ENCODE measurements at regions not wholly inside any gene's neighbourhood (a gene's known extent, or its start where the extent isn't known, plus 50 kb on each side); places are given as distances from the start of the nearest gene placed in this dataset.
A peak's percentile ranks its signal among the peaks of the same experiment; 100 is the strongest.

DNA sequence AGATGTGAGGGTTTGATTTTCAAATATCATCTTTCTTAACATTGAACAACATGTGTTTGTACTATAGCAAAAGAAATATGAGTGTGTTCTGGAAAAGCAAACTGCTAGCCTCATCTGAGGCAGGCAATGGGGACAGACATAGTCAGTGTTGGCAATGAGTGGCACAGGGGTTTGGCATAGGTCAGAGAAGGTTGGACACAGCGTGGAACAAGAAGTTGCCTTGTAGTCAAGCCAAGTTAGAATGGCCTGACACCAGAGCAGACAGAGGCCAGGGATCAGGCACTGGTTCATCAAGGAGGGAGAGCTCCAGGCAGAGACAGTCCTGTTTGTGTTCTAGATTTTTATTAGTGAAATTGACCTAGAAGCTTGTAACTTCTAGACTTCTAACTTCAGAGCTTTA, 100.8 kb upstream of the TANK start (continued):
- TF ChIP-seq, protein P1, sequence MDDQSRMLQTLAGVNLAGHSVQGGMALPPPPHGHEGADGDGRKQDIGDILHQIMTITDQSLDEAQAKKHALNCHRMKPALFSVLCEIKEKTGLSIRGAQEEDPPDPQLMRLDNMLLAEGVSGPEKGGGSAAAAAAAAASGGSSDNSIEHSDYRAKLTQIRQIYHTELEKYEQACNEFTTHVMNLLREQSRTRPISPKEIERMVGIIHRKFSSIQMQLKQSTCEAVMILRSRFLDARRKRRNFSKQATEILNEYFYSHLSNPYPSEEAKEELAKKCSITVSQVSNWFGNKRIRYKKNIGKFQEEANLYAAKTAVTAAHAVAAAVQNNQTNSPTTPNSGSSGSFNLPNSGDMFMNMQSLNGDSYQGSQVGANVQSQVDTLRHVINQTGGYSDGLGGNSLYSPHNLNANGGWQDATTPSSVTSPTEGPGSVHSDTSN (IDR thresholded peaks at IDR 0.05), result no peak
- TF ChIP-seq, protein P2, sequence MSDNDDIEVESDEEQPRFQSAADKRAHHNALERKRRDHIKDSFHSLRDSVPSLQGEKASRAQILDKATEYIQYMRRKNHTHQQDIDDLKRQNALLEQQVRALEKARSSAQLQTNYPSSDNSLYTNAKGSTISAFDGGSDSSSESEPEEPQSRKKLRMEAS (IDR thresholded peaks at IDR 0.05), result no peak
- TF ChIP-seq RNF2 (IDR thresholded peaks at IDR 0.05; ENCODE audit: borderline replicate concordance, low read depth) (no peak), ZC3H11A (IDR thresholded peaks at IDR 0.05) (no peak)

DNA sequence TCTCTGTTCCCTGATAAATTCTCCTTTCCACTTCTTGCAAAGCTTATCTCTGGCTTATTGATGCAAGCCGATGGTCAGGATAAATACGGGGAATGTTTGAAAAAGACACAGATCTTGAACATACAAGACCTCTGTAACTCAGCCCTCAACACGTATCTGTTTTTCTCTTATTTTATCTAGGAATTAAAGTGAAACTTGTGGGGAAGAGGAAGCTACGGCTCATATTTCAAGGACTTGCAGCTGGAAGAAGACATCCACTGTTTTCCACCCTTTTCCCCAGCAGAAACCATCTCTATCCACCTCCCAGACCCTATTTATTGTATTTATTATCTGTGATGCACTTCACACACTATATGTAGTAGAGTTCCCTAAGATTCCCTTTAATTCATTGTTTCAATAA, 98.4 kb upstream of the TANK start:
- H3K4me2 ChIP-seq, result no peak overlapping the region
- no peak overlapping the region for H3K4me3 ChIP-seq
- H3K9me3 ChIP-seq, result no peaks in the 10 kb centered on the region
- ChIA-PET POLR2A (no interaction called here), CTCF (interaction anchor here (0.9 to 5.3 kb wide), 4 partner anchors 18 to 973 kb away, joined by 3 to 31 read pairs (median 22); no protein-coding TSS in a partner anchor)
- no peak for TF ChIP-seq EP300 (IDR thresholded peaks at IDR 0.05)
- TF ChIP-seq ZNF302 (CRISPR knock-in tag; IDR thresholded peaks at IDR 0.05), result no peak
- TF ChIP-seq, protein P3, sequence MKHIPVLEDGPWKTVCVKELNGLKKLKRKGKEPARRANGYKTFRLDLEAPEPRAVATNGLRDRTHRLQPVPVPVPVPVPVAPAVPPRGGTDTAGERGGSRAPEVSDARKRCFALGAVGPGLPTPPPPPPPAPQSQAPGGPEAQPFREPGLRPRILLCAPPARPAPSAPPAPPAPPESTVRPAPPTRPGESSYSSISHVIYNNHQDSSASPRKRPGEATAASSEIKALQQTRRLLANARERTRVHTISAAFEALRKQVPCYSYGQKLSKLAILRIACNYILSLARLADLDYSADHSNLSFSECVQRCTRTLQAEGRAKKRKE (CRISPR knock-in tag; IDR thresholded peaks at IDR 0.05; ENCODE audit: low read depth), result no peak
- no peak for FAIRE-seq
- 81% methylated on average over 4 of the region's 4 CpGs for WGBS (ENCODE audit: missing lambda C conversion rate)
- H3K27ac ChIP-seq, result no peak overlapping the region
- DNase-seq (ENCODE audit: low read depth in 1 of 2, low spot score in 1 of 2), result no peak
- H3K4me1 ChIP-seq, result peaks cover 6% of the 10 kb centered on the region; the same call in 2 of the 3 replicates
- ATAC-seq, result no peak

DNA sequence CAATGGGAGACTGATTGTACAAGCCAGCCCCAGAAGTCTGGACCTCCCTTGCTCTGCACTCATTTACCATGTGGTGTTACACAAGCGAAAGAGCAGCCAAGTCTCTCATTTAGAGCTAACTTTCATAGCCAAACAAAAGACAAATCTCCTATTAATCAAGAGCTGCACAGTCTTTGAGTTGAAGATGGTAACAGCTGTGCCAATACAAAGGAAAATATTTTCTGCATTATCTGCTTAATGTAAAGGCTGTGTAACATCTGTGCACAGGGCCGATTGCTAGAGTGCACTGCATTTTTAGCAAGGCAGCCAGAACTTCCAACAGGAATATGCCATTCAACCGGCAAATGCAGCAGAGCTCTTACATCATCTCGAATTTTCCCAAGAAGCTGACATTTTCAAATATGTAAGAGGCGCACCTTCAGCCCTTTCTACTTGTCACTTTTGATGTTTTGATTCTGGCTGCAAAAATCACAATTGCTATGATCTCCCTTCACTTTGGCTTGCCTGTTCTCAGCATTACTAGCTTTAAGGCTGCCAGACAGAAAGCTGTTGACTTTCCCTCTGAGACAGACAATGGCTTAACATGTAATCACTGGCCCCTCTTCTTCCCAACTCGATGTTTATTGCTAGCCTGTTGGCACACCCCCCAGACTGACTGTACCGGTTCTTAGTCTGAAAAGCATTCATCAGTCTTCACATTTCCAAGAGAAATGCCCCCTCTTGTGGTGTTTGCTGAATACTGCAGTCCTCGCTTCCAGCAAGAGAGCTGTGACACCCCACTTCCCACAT, 96.9 kb upstream of the TANK start:
- ChIA-PET CTCF (interaction anchor here (0.6 to 5.3 kb wide), 77 partner anchors 9 to 1254 kb away, joined by 3 to 33 read pairs (median 4); no protein-coding TSS in a partner anchor), POLR2A (interaction anchor here (0.6 kb wide), 1 partner anchor 44 kb away, joined by 3 read pairs; no protein-coding TSS in a partner anchor)
- H3K9me3 ChIP-seq, result no peaks in the 10 kb centered on the region
- FAIRE-seq (no peak), DNase-seq (ENCODE audit: low read depth in 1 of 2, low spot score in 1 of 2) (peak; percentile 56 to 74), ATAC-seq (peak; percentile 94 to 98)
- 44% methylated on average over 8 of the region's 8 CpGs for WGBS (ENCODE audit: missing lambda C conversion rate)
- H3K4me2 ChIP-seq, result peak overlapping the region; percentile 31
- peaks cover 6% of the 10 kb centered on the region; the same call in 2 of the 3 replicates for H3K4me1 ChIP-seq
- peak overlapping the region in 1 of 2 experiments; percentile 67; a peak in 3 of 6 replicates for H3K27ac ChIP-seq
- peak; percentile 87 to 91 for TF ChIP-seq RAD21 (conservative IDR thresholded peaks at IDR 0.05 in 1 of 2, IDR thresholded peaks at IDR 0.05 in 1 of 2)
- peak; percentile 90 for TF ChIP-seq SMC3 (IDR thresholded peaks at IDR 0.05)
- TF ChIP-seq, protein P1 (IDR thresholded peaks at IDR 0.05), result no peak
- peak; percentile 87 for TF ChIP-seq CTCF (IDR thresholded peaks at IDR 0.05)
- H3K4me3 ChIP-seq, result no peak overlapping the region

DNA sequence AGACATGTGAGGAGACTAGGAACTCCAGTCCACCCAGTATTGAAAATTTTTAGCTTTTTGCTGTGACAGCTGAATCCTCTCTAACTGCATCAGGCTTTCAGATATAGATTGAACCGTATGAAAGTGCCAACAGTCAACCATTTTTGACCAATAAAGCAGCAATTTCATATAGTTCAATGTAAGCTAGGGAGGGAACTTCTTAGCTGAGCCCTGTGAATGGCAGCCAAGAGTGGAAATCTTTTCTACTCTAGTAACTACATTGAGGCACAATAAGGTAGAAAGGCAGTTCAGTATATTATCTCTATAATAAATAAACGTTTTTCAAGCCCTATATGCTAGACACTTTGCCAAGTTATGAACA, 96.3 kb upstream of the TANK start:
- 2% methylated on average over 2 of the region's 2 CpGs for WGBS (ENCODE audit: missing lambda C conversion rate)
- peak overlapping the region in 1 of 2 experiments; percentile 55; a peak in 1 of 6 replicates for H3K27ac ChIP-seq
- peaks cover 6% of the 10 kb centered on the region; the same call in 2 of the 3 replicates for H3K4me1 ChIP-seq
- FAIRE-seq (no peak), DNase-seq (ENCODE audit: low read depth in 1 of 2, low spot score in 1 of 2) (no peak), ATAC-seq (peak; percentile 58 to 68; a peak in 4 of 6 replicates)
- H3K4me2 ChIP-seq, result 0 out of 3 replicates have a peak overlapping the region, but pooled peaks have one; percentile 31
- POLR2A ChIA-PET, result interaction anchor here (0.6 kb wide), 1 partner anchor 44 kb away, joined by 3 read pairs; no protein-coding TSS in a partner anchor
- H3K4me3 ChIP-seq, result no peak overlapping the region
- no peaks in the 10 kb centered on the region for H3K9me3 ChIP-seq
- CTCF ChIA-PET, result interaction anchor here (0.6 to 5.3 kb wide), 71 partner anchors 9 to 1255 kb away, joined by 3 to 33 read pairs (median 4); no protein-coding TSS in a partner anchor
- TF ChIP-seq NFE2L2 (conservative IDR thresholded peaks at IDR 0.05; ENCODE audit: low read length), result no peak
- TF ChIP-seq, protein P2 (IDR thresholded peaks at IDR 0.05), result no peak
